Keratinocyte (primary cell): ENCODE measurements at regions not wholly inside any gene's neighbourhood (a gene's known extent, or its start where the extent isn't known, plus 50 kb on each side); places are given as distances from the start of the nearest gene placed in this dataset.

ENCODE experiments used
- EZH2 ChIP-seq: IDR thresholded peaks from one replicate; pipeline ENCODE4 v1.6.1; 2012; ENCODE audit warnings: inconsistent platforms, mild to moderate bottlenecking, low read length, moderate library complexity
- TF ChIP-seq, protein P1 (sequence below), 3 experiments: IDR thresholded peaks in 1 of 3; conservative IDR thresholded peaks in 1 of 3; optimal IDR thresholded peaks in 1 of 3; 2 replicates in 2 of 3; 3 replicates in 1 of 3; pipeline versions ENCODE3 to v1.5.1; 2011; ENCODE audit warnings: low read length in 3 of 3, mild to moderate bottlenecking in 3 of 3, moderate library complexity in 2 of 3, control low read depth in 1 of 3, inconsistent platforms in 1 of 3; ENCODE audit not compliant: insufficient read depth in 2 of 3; ENCODE audit errors: extremely low read depth in 1 of 3

DNA sequence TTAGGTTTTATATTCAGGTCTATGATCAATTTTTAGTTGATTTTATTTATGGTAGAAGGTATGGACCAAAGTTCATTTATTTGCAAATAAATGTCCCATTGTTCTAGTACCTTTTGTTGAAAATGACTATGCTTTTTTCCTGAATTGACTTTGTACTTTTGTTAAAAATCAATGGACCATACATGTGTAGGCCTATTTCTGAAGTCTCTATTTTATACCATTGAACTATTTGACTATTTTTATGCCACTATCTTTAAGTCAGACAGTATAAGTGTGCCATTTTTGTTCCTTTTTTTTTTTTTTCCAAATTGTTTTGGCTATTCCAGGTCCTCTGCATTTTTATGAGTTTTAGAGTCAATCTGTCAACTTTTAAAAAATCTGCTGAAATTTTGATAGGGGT lies 73.6 kb upstream of the UGP2 start:
- TF ChIP-seq, protein P1, sequence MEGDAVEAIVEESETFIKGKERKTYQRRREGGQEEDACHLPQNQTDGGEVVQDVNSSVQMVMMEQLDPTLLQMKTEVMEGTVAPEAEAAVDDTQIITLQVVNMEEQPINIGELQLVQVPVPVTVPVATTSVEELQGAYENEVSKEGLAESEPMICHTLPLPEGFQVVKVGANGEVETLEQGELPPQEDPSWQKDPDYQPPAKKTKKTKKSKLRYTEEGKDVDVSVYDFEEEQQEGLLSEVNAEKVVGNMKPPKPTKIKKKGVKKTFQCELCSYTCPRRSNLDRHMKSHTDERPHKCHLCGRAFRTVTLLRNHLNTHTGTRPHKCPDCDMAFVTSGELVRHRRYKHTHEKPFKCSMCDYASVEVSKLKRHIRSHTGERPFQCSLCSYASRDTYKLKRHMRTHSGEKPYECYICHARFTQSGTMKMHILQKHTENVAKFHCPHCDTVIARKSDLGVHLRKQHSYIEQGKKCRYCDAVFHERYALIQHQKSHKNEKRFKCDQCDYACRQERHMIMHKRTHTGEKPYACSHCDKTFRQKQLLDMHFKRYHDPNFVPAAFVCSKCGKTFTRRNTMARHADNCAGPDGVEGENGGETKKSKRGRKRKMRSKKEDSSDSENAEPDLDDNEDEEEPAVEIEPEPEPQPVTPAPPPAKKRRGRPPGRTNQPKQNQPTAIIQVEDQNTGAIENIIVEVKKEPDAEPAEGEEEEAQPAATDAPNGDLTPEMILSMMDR (optimal IDR thresholded peaks at IDR 0.05 in 1 of 3, IDR thresholded peaks at IDR 0.05 in 1 of 3, conservative IDR thresholded peaks at IDR 0.05 in 1 of 3; ENCODE audit: extremely low read depth in 1 of 3, insufficient read depth in 2 of 3, low read length in 3 of 3), result no peak
- no peak for TF ChIP-seq EZH2
